PC-9 (cell line): ENCODE measurements at regions not wholly inside any gene's neighbourhood (a gene's known extent, or its start where the extent isn't known, plus 50 kb on each side); places are given as distances from the start of the nearest gene placed in this dataset.

Experiments used
- BruUV-seq: library from RNA; stranded (reverse); fragments of 400-500 nt; replicated peaks from 2 replicates; lab custom pipeline; 2021; lab: Mats Ljungman, UMichigan
- CTCF ChIA-PET: fragments of 300-600 bp; sonication (Branson Sonifier 250); formaldehyde crosslinking; loops from one replicate; lab custom pipeline; 2022; ENCODE audit warnings: antibody characterized with exemption; lab: Charles Lee
- POLR2A ChIA-PET: fragments of 300-600 bp; sonication (Branson Sonifier 250); formaldehyde crosslinking; loops from one replicate; lab custom pipeline; 2022; ENCODE audit warnings: antibody characterized with exemption; ENCODE audit not compliant: unreplicated experiment; lab: Charles Lee
- DNase-seq, 2 experiments: peaks; one replicate each; pipeline versions ENCODE4 v3.0.0 to v3.0.0-alpha.2; 2015 to 2022; ENCODE audit warnings: mixed read lengths in 1 of 2
- H2AFZ ChIP-seq: fragments of 200-600 bp; sonication (generic); 2 replicates; pipeline ENCODE4 v1.8.1; 2017; ENCODE audit warnings: antibody characterized with exemption
- H3F3A ChIP-seq: fragments of 200-600 bp; sonication (generic); 2 replicates; pipeline ENCODE4 v1.8.1; 2017; ENCODE audit warnings: antibody characterized with exemption, mild to moderate bottlenecking, low read depth; ENCODE audit not compliant: insufficient read depth
- H3K27ac ChIP-seq: fragments of 200-600 bp; sonication (generic); 2 replicates; pipeline ENCODE4 v1.6.1; 2016; ENCODE audit warnings: mixed run types
- H3K27me3 ChIP-seq: fragments of 200-600 bp; sonication (generic); 2 replicates; pipeline ENCODE4 v1.6.1; 2016; ENCODE audit warnings: low read depth, mixed run types; ENCODE audit not compliant: insufficient read depth
- H3K36me3 ChIP-seq: fragments of 200-600 bp; sonication (generic); 2 replicates; pipeline ENCODE4 v1.6.1; 2016; ENCODE audit warnings: low read depth, mixed run types
- H3K4me1 ChIP-seq: fragments of 200-600 bp; sonication (generic); replicated peaks from 2 replicates; pipeline ENCODE4 v1.6.1; 2016; ENCODE audit warnings: mixed run types; ENCODE audit not compliant: insufficient read depth
- H3K4me2 ChIP-seq: fragments of 200-600 bp; sonication (generic); 2 replicates; pipeline ENCODE4 v1.6.1; 2017; ENCODE audit warnings: mixed run types
- H3K4me3 ChIP-seq: fragments of 200-600 bp; sonication (generic); 2 replicates; pipeline ENCODE4 v1.6.1; 2016; ENCODE audit warnings: mixed run types
- H3K79me2 ChIP-seq: fragments of 200-600 bp; sonication (generic); 2 replicates; pipeline ENCODE4 v1.6.1; 2017; ENCODE audit warnings: low read depth, mixed run types
- H3K9me2 ChIP-seq: fragments of 200-600 bp; sonication (generic); 2 replicates; pipeline ENCODE4 v1.8.1; 2017; ENCODE audit warnings: mild to moderate bottlenecking; ENCODE audit not compliant: insufficient read depth
- H3K9me3 ChIP-seq: fragments of 200-600 bp; sonication (generic); 2 replicates; pipeline ENCODE4 v1.8.1; 2016; ENCODE audit warnings: low read depth; ENCODE audit not compliant: insufficient read depth
- H4K20me1 ChIP-seq: fragments of 200-600 bp; sonication (generic); 2 replicates; pipeline ENCODE4 v1.8.1; 2017; ENCODE audit not compliant: insufficient read depth
- CTCF ChIP-seq: fragments of 200-600 bp; sonication (generic); conservative IDR thresholded peaks from 2 replicates; pipeline ENCODE4 v1.6.1; 2017; ENCODE audit warnings: mixed run types, antibody characterized with exemption, mild to moderate bottlenecking, moderate library complexity
- EZH2 ChIP-seq: fragments of 200-600 bp; sonication (generic); IDR thresholded peaks from 2 replicates; pipeline ENCODE4 v1.8.0; 2017; ENCODE audit warnings: antibody characterized with exemption, low read depth
- intact Hi-C: fragments of 100-400 bp; cut with micrococcal nuclease; formaldehyde crosslinking; loops from one replicate; pipeline ENCODE4 v1.10.0; 2022; ENCODE audit not compliant: unreplicated experiment

GRCh38 chr13:31056644-31057271 lies 104.9 kb downstream of the HSPH1 start:
- Histone ChIP-seq H3K9me3 (no peaks in the 10 kb centered on the region), H3K4me2 (no peak overlapping the region), H3K9me2 (no peaks in the 10 kb centered on the region), H3K4me3 (no peak overlapping the region), H3K27ac (no peak overlapping the region), H4K20me1 (no peaks in the 10 kb centered on the region), H3K36me3 (no peaks in the 10 kb centered on the region), H3K27me3 (no peaks in the 10 kb centered on the region), H2AFZ (no peak overlapping the region), H3K4me1 (peaks cover 13% of the 10 kb centered on the region), H3K79me2 (no peaks in the 10 kb centered on the region), H3F3A (peaks cover 15% of the 10 kb centered on the region; the same call in 1 of the 2 replicates)
- DNase-seq = no peak
- POLR2A ChIA-PET = interaction anchor here (0.7 kb wide), 1 partner anchor 944 kb away, joined by 6 read pairs; no protein-coding TSS in a partner anchor
- intact Hi-C loops = no loop called here
- TF ChIP-seq EZH2 (no peak), CTCF (no peak)
- no TSS peak for BruUV-seq
- CTCF ChIA-PET = interaction anchor here (0.5 to 0.7 kb wide), 2 partner anchors 12 to 351 kb away, joined by 3 to 6 read pairs; no protein-coding TSS in a partner anchor

GRCh38 chr13:31055589-31055988 lies 106.1 kb downstream of the HSPH1 start:
- H3K4me3 ChIP-seq = no peak overlapping the region
- H2AFZ ChIP-seq = no peak overlapping the region
- peaks cover 13% of the 10 kb centered on the region for H3K4me1 ChIP-seq
- H3K9me3 ChIP-seq = no peaks in the 10 kb centered on the region
- peaks cover 15% of the 10 kb centered on the region; the same call in 1 of the 2 replicates for H3F3A ChIP-seq
- no peak overlapping the region for H3K4me2 ChIP-seq
- H3K9me2 ChIP-seq = no peaks in the 10 kb centered on the region
- intact Hi-C loops = no loop called here
- DNase-seq = no peak
- ChIA-PET POLR2A (no interaction called here), CTCF (no interaction called here)
- no peak for TF ChIP-seq EZH2
- TF ChIP-seq CTCF = no peak
- no peaks in the 10 kb centered on the region for H3K36me3 ChIP-seq
- no peaks in the 10 kb centered on the region for H3K79me2 ChIP-seq
- no peak overlapping the region for H3K27ac ChIP-seq
- no peaks in the 10 kb centered on the region for H4K20me1 ChIP-seq
- H3K27me3 ChIP-seq = no peaks in the 10 kb centered on the region
- BruUV-seq = no TSS peak

- BruUV-seq = no TSS peak
- Histone ChIP-seq H3K27me3 (no peaks in the 10 kb centered on the region), H3K36me3 (no peaks in the 10 kb centered on the region), H3K4me2 (no peak overlapping the region), H3F3A (peaks cover 15% of the 10 kb centered on the region; the same call in 1 of the 2 replicates), H3K9me3 (no peaks in the 10 kb centered on the region), H4K20me1 (no peaks in the 10 kb centered on the region), H3K79me2 (no peaks in the 10 kb centered on the region), H3K4me1 (peaks cover 13% of the 10 kb centered on the region), H2AFZ (no peak overlapping the region), H3K4me3 (no peak overlapping the region), H3K9me2 (no peaks in the 10 kb centered on the region), H3K27ac (no peak overlapping the region)
- intact Hi-C loops = loop anchor here (5.0 kb wide), 1 partner anchor 368 kb away; no protein-coding TSS in a partner anchor
- POLR2A ChIA-PET = no interaction called here
- CTCF ChIA-PET = no interaction called here
- no peak for DNase-seq
- TF ChIP-seq CTCF (no peak), EZH2 (no peak)
These were observed 107.1 kb downstream of the HSPH1 start for GRCh38 chr13:31054632-31055031.
